HepG2 (cell line): ENCODE measurements at regions not wholly inside any gene's neighbourhood (a gene's known extent, or its start where the extent isn't known, plus 50 kb on each side); places are given as distances from the start of the nearest gene placed in this dataset.

Experiments used
- ATAC-seq: fragments of 200-7000 bp; cut with Tn5 transposase; 3 replicates; pipeline ENCODE4 v1.9.1; 2020; ENCODE audit warnings: mild to moderate bottlenecking, moderate library complexity
- BruUV-seq: library from RNA; stranded (reverse); fragments of 400-500 nt; replicated peaks from 2 replicates; lab custom pipeline; 2021; lab: Mats Ljungman, UMichigan
- CTCF ChIA-PET: fragments of 300-600 bp; formaldehyde crosslinking; extraction: SDS; loops from one replicate; lab custom pipeline; 2021; ENCODE audit warnings: low total read pairs, inconsistent platforms, low intra/inter-chr PET ratio; lab: Yijun Ruan, JAX
- POLR2A ChIA-PET: fragments of 350-600 bp; sonication (Branson Sonifier 250); formaldehyde crosslinking; loops from one replicate; lab custom pipeline; 2020; ENCODE audit warnings: antibody characterized with exemption, inconsistent platforms; lab: Yijun Ruan, JAX
- DNase-seq: peaks from one replicate; pipeline ENCODE4 v3.0.0-alpha.2; 2015; ENCODE audit warnings: low spot score
- FAIRE-seq: peaks from 3 replicates; lab custom pipeline; 2011; peaks lifted over from hg19 to GRCh38; lab: Jason Lieb, UNC
- H2AFZ ChIP-seq: one replicate; pipeline ENCODE4 v1.6.1; 2011; ENCODE audit warnings: low read length, inconsistent platforms
- H3K27ac ChIP-seq: fragments of 300-600 bp; 3 replicates; pipeline ENCODE4 v1.8.0; 2011; ENCODE audit warnings: mixed run types, mild to moderate bottlenecking, mixed read lengths, low read length, inconsistent platforms; ENCODE audit not compliant: insufficient read depth; ENCODE audit errors: extremely low read length
- H3K27me3 ChIP-seq, 2 experiments: fragments of 200-600 bp in 1 of 2; 2 replicates in 1 of 2; 3 replicates in 1 of 2; pipeline versions ENCODE4 v1.6.0 to v1.8.0; 2011; ENCODE audit warnings: low read length in 2 of 2, mild to moderate bottlenecking in 2 of 2, moderate library complexity in 2 of 2, inconsistent platforms in 1 of 2; ENCODE audit not compliant: insufficient read depth in 2 of 2, control insufficient read depth in 1 of 2
- H3K36me3 ChIP-seq, 2 experiments: fragments of 200-600 bp in 1 of 2; replicated peaks in 1 of 2; 2 replicates in 1 of 2; 3 replicates in 1 of 2; pipeline versions ENCODE4 v1.5.1 to v1.8.0; 2011; ENCODE audit warnings: low read length in 2 of 2, inconsistent platforms in 1 of 2; ENCODE audit not compliant: insufficient read depth in 2 of 2, control insufficient read depth in 1 of 2
- H3K4me1 ChIP-seq: 2 replicates; pipeline ENCODE4 v1.5.1; 2012; ENCODE audit warnings: low read length, inconsistent platforms; ENCODE audit not compliant: insufficient read depth
- H3K4me2 ChIP-seq: 2 replicates; pipeline ENCODE4 v1.6.0; 2011; ENCODE audit warnings: low read depth, low read length, inconsistent platforms
- H3K4me3 ChIP-seq, 3 experiments: fragments of 200-600 bp in 1 of 3; sonication (generic), shearing (Covaris generic) in 1 of 3; replicated peaks in 1 of 3; 2 replicates each; pipeline ENCODE4 v1.5.1; 2011 to 2016; ENCODE audit warnings: low read length in 3 of 3, inconsistent platforms in 2 of 3, low read depth in 2 of 3, mild to moderate bottlenecking in 2 of 3, control low read depth in 1 of 3, mixed read lengths in 1 of 3; ENCODE audit not compliant: insufficient read depth in 1 of 3
- H3K79me2 ChIP-seq: one replicate; pipeline ENCODE4 v1.6.1; 2011; ENCODE audit warnings: low read length, inconsistent platforms; ENCODE audit not compliant: insufficient read depth
- H3K9ac ChIP-seq: 2 replicates; pipeline ENCODE4 v1.6.0; 2011; ENCODE audit warnings: mild to moderate bottlenecking, low read depth, low read length, inconsistent platforms; ENCODE audit not compliant: insufficient read depth
- H3K9me3 ChIP-seq: 2 replicates; pipeline ENCODE4 v1.5.1; 2012; ENCODE audit warnings: mild to moderate bottlenecking, low read length
- H4K20me1 ChIP-seq: 2 replicates; pipeline ENCODE4 v1.6.0; 2011; ENCODE audit warnings: inconsistent platforms, mild to moderate bottlenecking, low read length, moderate library complexity; ENCODE audit not compliant: insufficient read depth
- ARHGAP35 ChIP-seq: sonication (generic); formaldehyde crosslinking; IDR thresholded peaks from 2 replicates; pipeline ENCODE4 v1.9.0; 2022; ENCODE audit warnings: mild to moderate bottlenecking, inconsistent platforms, moderate library complexity, missing genetic modification reagents, borderline replicate concordance
- ATRX ChIP-seq: sonication (generic); formaldehyde crosslinking; IDR thresholded peaks from 2 replicates; pipeline ENCODE4 v1.4.0; 2020; ENCODE audit warnings: missing genetic modification reagents, borderline replicate concordance
- BCL6 ChIP-seq: IDR thresholded peaks from 2 replicates; pipeline ENCODE4 v1.6.1; 2016; ENCODE audit warnings: missing genetic modification reagents, missing compliant biosample characterization
- CREB1 ChIP-seq, 2 experiments: fragments of 450-650 bp in 1 of 2; IDR thresholded peaks; 2 replicates each; pipeline ENCODE4 v1.6.1; 2016 to 2017; ENCODE audit warnings: control low read depth in 1 of 2, mild to moderate bottlenecking in 1 of 2, missing compliant biosample characterization in 1 of 2, missing genetic modification characterization in 1 of 2
- DNMT3B ChIP-seq: conservative IDR thresholded peaks from 2 replicates; pipeline ENCODE4 v1.6.1; 2016; ENCODE audit warnings: missing biosample characterization, control low read depth
- ELF3 ChIP-seq: IDR thresholded peaks from 2 replicates; pipeline ENCODE4 v1.6.1; 2016; ENCODE audit warnings: missing genetic modification reagents, missing compliant biosample characterization
- MAFF ChIP-seq: IDR thresholded peaks from 2 replicates; pipeline ENCODE4 v1.6.1; 2011; ENCODE audit warnings: low read depth, low read length, improper control_type of control experiment
- PAX8 ChIP-seq: sonication (generic); formaldehyde crosslinking; IDR thresholded peaks from 2 replicates; pipeline ENCODE4 v1.8.0; 2022; ENCODE audit warnings: mild to moderate bottlenecking, missing genetic modification reagents, borderline replicate concordance
- RERE ChIP-seq: IDR thresholded peaks from 2 replicates; pipeline ENCODE4 v1.6.1; 2016; ENCODE audit warnings: low read depth, missing genetic modification reagents, missing compliant biosample characterization
- ZFP36L1 ChIP-seq: sonication (generic); formaldehyde crosslinking; IDR thresholded peaks from 2 replicates; pipeline ENCODE4 v1.8.0; 2022; ENCODE audit warnings: mild to moderate bottlenecking, missing genetic modification reagents, moderate library complexity
- ZKSCAN8 ChIP-seq: IDR thresholded peaks from 2 replicates; pipeline ENCODE4 v1.6.1; 2016; ENCODE audit warnings: borderline replicate concordance, missing genetic modification reagents, missing compliant biosample characterization
- ZNF501 ChIP-seq: sonication (generic); formaldehyde crosslinking; IDR thresholded peaks from 2 replicates; pipeline ENCODE4 v1.5.1; 2020; ENCODE audit warnings: mild to moderate bottlenecking, moderate library complexity, missing genetic modification reagents
- ZNF576 ChIP-seq: sonication (generic); formaldehyde crosslinking; IDR thresholded peaks from 2 replicates; pipeline ENCODE4 v1.4.0; 2020; ENCODE audit warnings: mild to moderate bottlenecking, missing genetic modification reagents
- ZNF652 ChIP-seq: IDR thresholded peaks from 2 replicates; pipeline ENCODE4 v1.6.1; 2016; ENCODE audit warnings: low read depth, borderline replicate concordance
- WGBS: methylation state at CpG from one replicate; pipeline ENCODE4 v1.1.6; 2017; ENCODE audit warnings: low lambda C conversion rate; 5-methylcytosine and 5-hydroxymethylcytosine counted together
- in situ Hi-C: cut with HindIII; loops from 2 replicates; pipeline ENCODE4 v1.10.0; 2017; ENCODE audit warnings: low pct_unique_long_range_greater_than_20kb; ENCODE audit not compliant: extremely low pct_ligation_motif_present
- intact Hi-C: fragments of 100-400 bp; cut with micrococcal nuclease; formaldehyde crosslinking; loops from one replicate; pipeline ENCODE4 v1.10.0; 2022; ENCODE audit not compliant: unreplicated experiment
- TF ChIP-seq, protein P1 (sequence below): sonication (generic); formaldehyde crosslinking; IDR thresholded peaks from 2 replicates; pipeline ENCODE4 v1.8.0; 2022; ENCODE audit warnings: mild to moderate bottlenecking, missing genetic modification reagents, borderline replicate concordance
- TF ChIP-seq, protein P2 (sequence below): IDR thresholded peaks from 2 replicates; pipeline ENCODE4 v1.6.1; 2012; ENCODE audit warnings: low read length, improper control_type of control experiment

DNA sequence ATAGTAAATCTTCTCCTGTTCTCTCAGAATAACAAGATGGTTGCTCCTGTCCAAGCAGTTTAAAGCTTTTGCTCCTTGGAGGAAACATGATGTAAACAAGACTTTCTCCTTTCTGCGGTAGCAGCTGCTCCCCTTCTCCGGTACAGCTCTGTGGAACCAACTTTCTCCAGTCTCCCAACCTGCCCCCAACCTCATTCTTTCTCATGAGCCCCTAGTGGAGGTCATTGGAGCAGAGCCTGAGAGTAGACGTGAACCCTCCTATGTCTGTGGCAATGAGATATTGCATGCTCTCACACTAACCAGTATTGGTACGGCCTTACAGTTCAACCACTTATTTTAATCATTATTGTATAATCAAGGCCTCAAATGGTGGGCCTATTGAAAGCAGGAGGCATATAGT is 483.8 kb upstream of the CDH10 start:
- CTCF ChIA-PET, result no interaction called here
- no peaks in the 10 kb centered on the region for H3K36me3 ChIP-seq
- DNase-seq (no peak), FAIRE-seq (no peak), ATAC-seq (no peak)
- H3K9ac ChIP-seq, result no peak overlapping the region
- no peaks in the 10 kb centered on the region for H3K27me3 ChIP-seq
- H3K27ac ChIP-seq, result no peak overlapping the region
- in situ Hi-C loops, result no loop called here
- no peak overlapping the region for H3K4me2 ChIP-seq
- no peaks in the 10 kb centered on the region for H3K4me1 ChIP-seq
- 35% methylated on average over 4 of the region's 4 CpGs for WGBS
- H3K9me3 ChIP-seq, result peaks cover 40% of the 10 kb centered on the region
- H3K79me2 ChIP-seq, result no peaks in the 10 kb centered on the region
- intact Hi-C loops, result no loop called here
- POLR2A ChIA-PET, result no interaction called here
- no TSS peak for BruUV-seq
- no peak overlapping the region for H3K4me3 ChIP-seq
- H2AFZ ChIP-seq, result no peak overlapping the region
- H4K20me1 ChIP-seq, result no peaks in the 10 kb centered on the region
- TF ChIP-seq MAFF, result no peak
- TF ChIP-seq ZKSCAN8 (CRISPR knock-in tag), result no peak
- no peak for TF ChIP-seq PAX8 (CRISPR knock-in tag)
- TF ChIP-seq ELF3 (CRISPR knock-in tag), result no peak
- TF ChIP-seq RERE, result no peak
- no peak for TF ChIP-seq DNMT3B (CRISPR knock-in tag)
- TF ChIP-seq, protein P1, sequence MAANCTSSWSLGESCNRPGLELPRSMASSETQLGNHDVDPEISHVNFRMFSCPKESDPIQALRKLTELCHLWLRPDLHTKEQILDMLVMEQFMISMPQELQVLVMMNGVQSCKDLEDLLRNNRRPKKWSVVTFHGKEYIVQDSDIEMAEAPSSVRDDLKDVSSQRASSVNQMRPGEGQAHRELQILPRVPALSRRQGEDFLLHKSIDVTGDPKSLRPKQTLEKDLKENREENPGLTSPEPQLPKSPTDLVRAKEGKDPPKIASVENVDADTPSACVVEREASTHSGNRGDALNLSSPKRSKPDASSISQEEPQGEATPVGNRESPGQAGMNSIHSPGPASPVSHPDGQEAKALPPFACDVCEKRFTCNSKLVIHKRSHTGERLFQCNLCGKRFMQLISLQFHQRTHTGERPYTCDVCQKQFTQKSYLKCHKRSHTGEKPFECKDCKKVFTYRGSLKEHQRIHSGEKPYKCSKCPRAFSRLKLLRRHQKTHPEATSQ (CRISPR knock-in tag), result no peak
- no peak for TF ChIP-seq CREB1 (IDR thresholded peaks at IDR 0.05)
- no peak for TF ChIP-seq CREB1 (CRISPR knock-in tag; IDR thresholded peaks at IDR 0.05)
- TF ChIP-seq BCL6 (CRISPR knock-in tag), result no peak
- TF ChIP-seq ZNF501 (CRISPR knock-in tag), result no peak
- no peak for TF ChIP-seq ATRX (CRISPR knock-in tag)
- TF ChIP-seq ZNF652 (CRISPR knock-in tag), result no peak
- TF ChIP-seq ZFP36L1 (CRISPR knock-in tag), result no peak
- TF ChIP-seq, protein P2, sequence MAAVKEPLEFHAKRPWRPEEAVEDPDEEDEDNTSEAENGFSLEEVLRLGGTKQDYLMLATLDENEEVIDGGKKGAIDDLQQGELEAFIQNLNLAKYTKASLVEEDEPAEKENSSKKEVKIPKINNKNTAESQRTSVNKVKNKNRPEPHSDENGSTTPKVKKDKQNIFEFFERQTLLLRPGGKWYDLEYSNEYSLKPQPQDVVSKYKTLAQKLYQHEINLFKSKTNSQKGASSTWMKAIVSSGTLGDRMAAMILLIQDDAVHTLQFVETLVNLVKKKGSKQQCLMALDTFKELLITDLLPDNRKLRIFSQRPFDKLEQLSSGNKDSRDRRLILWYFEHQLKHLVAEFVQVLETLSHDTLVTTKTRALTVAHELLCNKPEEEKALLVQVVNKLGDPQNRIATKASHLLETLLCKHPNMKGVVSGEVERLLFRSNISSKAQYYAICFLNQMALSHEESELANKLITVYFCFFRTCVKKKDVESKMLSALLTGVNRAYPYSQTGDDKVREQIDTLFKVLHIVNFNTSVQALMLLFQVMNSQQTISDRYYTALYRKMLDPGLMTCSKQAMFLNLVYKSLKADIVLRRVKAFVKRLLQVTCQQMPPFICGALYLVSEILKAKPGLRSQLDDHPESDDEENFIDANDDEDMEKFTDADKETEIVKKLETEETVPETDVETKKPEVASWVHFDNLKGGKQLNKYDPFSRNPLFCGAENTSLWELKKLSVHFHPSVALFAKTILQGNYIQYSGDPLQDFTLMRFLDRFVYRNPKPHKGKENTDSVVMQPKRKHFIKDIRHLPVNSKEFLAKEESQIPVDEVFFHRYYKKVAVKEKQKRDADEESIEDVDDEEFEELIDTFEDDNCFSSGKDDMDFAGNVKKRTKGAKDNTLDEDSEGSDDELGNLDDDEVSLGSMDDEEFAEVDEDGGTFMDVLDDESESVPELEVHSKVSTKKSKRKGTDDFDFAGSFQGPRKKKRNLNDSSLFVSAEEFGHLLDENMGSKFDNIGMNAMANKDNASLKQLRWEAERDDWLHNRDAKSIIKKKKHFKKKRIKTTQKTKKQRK, result no peak
- TF ChIP-seq ARHGAP35 (CRISPR knock-in tag), result no peak
- TF ChIP-seq ZNF576 (CRISPR knock-in tag), result no peak
